NCI-H1694 (cell line): ENCODE measurements at regions not wholly inside any gene's neighbourhood (a gene's known extent, or its start where the extent isn't known, plus 50 kb on each side); places are given as distances from the start of the nearest gene placed in this dataset.

ENCODE experiments used
- DNase-seq: peaks from one replicate; lab custom pipeline; 2025; lab: John Stamatoyannopoulos, UW

DNA sequence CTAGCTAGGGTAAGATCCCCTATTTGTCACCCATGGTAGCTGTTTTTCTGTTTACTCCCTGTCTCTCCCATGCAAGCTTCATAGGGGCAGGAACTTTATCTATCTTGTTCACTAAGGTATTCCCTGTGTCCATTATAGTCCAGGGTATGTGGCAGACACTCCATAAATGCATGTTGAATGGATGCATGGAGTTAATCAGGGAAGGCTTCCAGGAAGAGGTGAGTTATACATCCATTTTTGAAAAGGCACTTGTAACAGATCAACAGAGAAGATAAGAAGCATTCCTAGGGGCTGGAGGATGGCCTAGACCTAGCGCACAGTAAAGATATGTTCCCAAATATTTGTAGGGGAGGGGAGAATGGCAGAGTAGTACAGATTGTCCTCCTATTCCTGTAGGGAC is 130.3 kb downstream of the BUD13 start:
- DNase-seq: no peak

DNA sequence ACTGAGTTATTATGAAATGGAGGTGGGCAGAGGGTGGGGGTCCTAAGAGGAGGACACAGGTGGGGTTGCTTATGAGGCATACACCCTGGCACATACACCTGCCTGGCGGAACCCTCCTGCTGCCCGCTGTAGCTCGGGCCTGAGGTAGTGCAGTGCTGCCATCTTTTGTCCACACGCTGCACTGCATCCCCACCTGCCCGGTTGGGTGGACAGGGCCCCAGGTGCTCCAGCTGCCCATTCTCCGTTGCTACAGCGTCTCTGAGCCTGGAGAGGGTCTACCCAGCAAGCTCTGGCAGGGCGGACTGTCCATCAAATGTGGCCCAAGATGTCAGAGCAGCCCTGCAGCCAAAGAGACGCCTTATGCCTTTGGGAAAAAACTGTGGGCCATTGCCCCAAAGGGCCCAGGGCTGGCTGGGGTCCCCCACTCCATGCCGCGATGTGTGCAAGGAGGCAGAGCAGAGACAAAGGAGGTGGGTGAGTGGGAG is 131.2 kb downstream of the BUD13 start:
- DNase-seq: no peak

DNA sequence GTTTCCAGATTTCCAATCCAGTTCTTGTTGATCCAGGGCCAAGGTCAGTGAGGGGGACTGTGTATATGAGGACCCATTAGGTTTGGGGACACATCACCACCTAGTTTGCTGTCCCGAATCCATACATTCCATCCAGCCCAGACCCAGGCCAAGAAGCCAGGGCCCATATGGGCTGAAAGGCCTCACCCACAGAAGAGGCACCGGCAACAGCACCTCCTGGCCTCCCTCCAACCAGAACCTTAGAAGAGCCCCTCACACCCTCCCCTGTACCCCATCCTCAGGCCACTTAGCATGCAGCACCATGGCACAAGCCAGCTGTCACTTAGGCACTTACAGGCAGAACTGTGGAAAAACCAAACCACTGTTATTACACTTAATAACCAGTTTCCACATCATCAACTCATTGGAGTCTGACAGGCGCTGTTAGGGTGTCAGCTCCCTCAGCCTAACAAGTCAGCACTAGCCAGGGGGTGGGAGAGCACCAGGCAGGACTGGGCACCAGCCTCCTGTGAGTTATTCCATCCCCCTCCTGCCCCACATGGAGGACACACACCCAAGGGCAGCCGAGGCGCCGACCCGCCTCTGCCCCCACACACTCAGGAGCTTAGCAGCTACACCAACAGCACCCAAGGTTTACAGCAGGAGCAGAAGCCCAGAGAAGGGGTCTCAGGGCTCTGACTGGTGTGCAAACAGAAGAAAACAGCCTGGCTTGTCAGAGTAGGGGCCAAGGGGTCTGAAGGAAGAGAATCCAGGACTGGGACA is 132.0 kb downstream of the BUD13 start:
- DNase-seq: no peak

DNA sequence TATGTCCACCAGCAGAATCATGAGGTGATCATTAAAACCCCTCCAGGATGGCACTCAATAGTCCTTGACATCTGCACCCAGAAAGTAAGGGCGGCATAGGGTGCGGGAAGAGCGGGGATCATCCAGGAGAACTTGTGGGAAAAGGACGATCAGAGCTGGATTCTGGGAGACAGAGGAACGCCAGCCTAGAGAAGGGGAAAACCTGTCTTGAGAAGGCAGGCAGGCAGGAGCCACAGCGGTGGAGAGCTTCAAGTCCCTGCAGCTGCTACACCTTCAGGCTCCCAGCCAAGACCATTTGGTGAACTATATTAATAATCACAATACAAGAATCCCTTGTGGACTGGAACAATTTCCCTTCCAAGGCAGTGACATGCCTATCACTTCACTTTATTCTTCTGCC is 134.3 kb downstream of the BUD13 start:
- no peak for DNase-seq

DNA sequence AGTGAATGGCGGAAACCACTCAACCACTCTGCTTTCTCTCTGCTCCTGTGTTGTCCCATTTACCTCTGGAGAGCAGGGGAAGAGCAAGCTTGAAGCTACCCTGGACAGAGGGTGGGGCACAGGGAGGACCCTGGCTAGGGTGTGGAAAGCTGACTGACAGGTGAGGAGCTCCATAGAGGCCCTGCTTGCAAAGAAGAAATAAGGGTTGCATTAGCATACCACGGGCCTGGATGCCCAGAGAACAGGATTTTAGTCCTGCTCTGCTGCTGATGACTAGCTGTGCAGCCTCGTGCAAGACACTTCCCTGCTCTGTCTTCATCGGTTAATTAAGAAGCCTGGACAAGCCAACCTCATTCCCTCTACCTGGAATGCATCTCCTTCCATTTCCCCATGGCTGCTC is 135.0 kb downstream of the BUD13 start:
- no peak for DNase-seq

DNA sequence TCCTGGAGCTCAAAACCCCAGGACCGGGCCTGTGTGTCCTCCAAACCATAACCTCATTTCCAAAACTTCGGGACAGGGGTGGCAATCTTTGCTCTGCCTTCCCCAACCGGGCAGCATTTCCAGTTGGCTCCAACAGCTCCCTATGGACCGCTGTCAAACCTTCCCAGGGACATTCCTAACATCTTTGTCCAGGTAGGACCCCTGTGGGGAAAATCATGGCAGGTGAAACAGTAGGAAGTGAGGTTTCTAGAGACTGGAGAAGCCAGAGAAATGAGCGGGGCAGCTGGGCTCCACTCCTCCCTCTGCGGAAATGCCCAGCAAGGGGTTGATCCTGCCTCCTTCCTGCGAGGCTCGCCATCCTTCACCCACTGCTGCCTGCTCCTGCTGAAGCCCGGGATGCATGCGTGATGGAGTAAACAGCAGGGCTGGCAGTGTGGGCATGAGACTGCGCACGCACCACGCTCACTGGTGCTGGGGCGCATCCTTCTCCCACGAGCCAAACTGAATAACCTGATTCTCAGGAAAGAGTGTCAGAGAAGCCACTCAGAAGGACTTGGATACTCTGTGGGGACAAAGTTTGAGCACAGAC is 136.4 kb downstream of the BUD13 start:
- DNase-seq: no peak

DNA sequence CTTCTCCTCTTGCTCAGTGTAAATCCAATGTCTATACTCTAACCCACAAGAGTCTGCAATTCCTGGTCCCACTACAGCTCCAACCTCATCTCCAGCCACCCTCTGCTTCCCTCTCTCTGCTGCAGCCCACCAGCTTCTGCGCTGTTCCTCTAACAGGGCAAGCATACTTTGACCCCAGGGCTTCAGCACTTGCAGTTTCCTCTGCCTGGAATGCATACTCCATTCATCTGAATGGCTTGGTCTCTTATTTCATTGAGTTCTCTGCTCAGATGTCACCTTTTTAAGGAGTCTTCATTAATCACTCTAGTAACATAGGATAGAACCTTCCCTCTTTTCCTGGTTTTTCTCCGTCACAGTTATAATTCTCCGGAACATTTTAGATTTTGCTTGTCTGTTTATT is 141.6 kb downstream of the BUD13 start:
- no peak for DNase-seq

DNA sequence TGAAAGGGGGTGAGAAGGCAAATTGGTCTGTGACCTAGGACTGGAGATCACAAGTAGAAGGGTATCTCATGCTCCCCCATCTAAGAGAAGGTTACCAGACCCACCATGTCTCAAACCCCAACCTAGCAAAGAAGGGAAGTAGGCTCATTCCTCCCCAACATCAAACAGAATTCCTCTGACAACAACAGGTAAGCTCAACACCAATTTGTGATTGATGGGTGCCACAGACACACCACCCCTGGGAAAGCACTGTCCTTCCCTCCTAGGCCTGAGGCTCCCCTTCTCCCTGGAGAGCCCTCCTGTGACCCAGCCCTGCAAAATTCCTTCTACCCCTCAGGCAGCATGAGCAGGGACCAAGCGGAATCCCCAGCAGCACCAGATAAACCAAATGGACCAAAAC is 154.3 kb downstream of the BUD13 start:
- no peak for DNase-seq

DNA sequence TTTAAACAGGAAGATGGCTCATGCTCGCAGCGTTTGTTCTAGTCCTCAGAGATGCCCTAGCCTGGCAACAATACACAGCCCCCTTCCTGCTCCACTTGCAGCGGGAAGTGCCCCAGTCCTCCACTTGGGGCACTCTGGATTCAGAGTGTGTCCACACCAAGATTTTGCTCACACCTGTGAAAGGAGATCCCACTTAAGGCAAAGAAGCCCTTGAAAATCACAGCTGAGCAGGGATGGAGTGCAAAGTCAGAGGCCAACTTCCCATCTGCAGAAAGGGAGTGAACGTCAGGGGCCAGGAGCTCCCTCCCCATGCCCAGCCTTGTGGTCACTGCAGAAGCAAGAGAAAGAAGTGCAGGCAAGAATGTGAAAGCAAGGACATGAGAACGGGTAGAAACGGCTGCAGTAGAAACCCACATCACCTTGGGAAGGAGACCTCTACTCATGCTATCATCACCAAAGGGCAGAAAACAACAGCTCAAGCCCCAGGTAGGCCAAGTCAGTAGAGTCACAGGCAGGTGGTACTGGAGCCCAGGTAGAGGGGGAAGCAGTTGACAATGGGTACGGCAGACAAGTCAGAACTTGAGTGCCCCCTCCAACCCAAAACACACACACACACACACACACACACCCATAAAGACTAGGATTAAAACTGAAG is 157.4 kb downstream of the BUD13 start:
- no peak for DNase-seq

DNA sequence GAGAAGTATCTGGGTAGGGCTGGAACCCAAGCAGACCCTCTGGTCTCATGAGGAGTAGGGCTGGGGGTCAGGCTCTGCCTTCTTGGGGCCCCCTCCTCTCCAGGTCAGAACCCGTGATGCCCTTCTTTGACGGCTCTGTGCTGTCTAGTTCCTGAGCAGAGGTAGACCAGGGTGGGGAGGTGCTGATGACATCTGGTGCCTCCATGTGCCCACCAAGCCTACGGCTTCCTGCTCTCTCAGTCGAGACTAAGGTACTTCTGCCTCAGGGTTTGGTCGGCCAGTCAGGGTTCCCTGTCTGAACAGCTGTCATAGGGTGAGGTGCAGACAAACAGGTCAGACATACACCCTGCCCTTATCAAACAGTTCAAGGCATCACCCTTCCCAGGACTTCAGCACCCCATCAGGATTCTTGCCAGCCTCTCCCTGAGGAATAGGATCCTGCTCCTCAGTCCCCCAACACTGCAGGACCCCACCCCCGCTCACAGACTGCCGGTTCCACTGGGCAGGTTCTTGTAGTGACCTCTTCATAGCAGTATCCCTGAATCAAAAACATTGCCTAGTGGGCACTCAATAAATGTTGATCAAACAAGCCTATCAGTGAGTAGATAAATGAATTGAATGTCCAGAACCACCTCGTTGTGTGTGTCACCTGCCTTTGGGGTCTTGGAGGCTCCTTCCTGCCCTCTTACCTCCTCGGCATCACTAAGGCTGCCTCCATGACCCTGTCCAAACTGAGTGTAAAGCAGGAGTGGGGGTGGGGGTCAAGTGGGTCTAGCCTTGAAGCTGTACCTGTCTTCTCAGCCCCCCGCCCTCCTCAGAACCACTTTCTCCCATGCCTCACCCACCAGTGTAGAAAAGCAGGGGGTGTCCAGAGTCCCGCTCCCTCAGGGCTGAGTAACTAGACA is 158.2 kb downstream of the BUD13 start:
- no peak for DNase-seq

DNA sequence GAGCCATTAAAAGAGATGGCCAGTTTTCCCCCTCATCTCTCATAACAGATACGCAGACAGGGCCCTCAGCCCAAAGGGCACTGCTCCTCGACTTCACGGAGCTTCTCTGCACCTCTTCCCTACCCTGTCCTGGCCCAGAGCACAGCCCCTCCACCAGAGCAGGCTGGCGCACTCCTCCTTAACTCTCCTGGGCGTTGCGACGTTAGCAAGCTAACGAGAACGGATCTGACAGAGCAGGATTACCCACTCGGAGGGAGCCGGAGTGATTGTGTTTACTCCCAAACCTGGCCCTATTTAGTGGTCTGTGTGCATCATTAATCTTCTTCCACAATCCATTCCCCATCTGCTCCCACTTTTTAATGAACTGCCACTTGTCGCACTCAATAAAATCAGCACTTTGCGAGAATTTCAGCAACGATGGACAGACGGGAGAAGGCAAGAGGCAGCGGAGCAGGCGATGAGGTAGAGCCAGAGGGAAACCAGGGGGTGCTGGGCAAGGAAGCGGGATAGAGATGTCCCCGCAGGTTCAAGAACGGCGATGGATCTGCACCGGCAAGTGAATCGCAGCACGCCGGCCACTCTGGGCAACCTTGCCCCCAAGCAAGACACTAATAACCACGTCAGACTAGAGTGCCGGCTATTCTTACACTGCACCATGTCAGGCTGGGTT is 159.4 kb downstream of the BUD13 start:
- peak; percentile 40 for DNase-seq

DNA sequence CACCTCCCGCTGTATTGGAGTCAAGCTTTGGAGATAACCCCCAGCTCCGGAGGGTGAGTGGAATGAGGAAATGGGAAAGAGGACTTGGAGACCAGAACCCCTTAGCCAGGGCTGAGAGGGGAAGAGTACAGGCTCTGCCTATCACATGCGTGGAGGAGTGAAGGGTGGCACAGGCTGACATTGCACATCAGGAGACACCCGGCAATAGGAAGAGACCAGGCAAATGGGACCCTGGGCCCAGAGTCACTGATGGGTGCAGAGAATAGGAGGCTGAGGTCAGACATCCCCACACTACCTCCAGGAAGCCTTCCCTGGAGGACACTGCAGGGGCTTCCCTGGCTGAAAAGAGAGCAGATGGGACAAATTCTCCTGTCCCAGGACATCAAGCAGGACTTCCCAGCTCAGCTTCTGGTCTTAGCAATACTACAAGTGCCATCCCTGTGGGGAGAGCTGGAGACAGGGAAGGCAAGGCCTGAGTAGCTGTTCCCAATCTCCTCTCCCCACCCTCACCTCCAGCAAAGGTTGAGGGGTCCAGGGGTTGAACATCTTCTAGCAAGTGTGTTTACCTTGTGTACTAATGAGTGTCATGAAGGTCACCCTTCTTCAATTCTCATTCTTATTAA is 160.7 kb downstream of the BUD13 start:
- no peak for DNase-seq

DNA sequence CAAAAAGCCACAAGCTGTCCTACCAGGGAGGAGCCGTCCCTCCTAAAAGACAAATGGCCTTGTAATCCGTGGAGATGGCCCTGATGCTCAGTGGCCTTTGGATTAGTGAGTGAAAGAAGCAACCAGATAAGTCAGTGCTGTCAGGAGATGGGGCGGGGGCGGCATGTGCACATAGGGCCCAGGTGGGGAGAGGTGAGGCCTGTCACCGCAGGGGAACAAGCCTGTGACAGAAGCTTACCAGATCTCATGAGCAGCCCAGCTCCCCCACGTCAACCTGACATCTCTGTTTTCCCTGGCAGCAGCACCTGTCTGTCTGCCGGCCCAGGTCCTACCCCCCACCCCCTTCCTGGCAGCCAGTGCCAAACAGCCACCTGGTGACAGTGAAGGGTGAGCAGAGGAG is 162.6 kb downstream of the BUD13 start:
- no peak for DNase-seq

DNA sequence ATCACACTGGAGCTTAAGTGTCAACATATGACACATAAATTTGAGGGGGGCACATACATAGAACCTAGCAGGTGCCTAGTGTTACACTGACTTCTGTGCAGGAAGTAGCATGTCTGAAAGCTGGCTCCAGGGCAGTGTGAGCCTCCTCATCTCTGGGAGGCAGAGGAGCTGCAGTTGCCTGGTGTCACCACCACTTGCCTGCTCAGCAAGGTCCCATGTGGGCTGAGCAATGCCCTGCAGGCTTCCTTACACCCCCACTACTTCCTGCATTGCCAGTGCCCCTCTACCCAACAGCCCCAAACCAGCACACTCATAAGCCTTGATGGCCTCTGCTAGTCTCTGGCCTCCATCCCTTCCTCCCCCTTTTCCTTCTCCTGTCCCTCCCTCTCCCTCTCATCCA is 165.8 kb downstream of the BUD13 start:
- DNase-seq: no peak

DNA sequence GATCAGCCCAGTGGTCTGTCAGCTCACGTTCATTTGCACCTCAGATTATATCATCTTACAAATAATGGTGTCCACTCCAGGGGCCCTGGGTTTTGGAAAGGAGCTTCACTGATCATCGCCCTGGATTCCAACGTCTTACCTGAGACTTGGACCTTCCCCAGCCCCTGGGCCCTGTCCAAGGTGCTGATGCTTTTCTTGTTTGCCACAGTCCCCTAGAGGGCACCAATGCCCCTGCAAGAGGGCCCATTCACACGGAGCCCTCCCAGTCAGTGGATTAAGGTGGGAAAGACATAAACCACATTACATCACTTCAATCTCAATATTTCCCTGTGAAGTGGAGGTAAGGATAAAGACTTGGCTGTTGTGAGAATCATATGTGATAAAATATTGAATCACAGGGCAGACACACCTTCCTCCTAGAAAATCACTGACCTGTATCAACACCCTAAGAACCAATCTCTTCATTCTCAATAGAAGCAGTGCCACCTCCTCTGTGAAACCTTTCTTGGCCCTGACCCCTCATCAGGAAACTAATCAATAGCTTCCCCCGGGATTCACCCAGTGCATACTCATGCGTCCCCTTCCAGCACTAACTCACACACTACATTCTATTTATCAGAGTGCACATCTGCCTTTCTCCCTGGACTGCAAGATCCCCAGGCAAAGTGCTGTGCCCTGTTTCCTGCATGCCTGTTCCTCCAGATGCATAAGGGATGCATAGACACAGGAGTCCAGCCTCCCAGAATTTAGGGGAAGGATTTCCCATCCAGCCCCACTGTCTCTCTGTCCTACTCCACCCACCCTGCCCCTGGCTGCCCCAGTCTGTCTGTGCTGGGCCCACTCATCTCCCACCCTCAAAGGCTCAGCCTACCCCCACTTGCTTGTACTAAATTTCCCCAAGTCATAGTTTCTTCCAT is 167.0 kb downstream of the BUD13 start:
- DNase-seq: no peak

DNA sequence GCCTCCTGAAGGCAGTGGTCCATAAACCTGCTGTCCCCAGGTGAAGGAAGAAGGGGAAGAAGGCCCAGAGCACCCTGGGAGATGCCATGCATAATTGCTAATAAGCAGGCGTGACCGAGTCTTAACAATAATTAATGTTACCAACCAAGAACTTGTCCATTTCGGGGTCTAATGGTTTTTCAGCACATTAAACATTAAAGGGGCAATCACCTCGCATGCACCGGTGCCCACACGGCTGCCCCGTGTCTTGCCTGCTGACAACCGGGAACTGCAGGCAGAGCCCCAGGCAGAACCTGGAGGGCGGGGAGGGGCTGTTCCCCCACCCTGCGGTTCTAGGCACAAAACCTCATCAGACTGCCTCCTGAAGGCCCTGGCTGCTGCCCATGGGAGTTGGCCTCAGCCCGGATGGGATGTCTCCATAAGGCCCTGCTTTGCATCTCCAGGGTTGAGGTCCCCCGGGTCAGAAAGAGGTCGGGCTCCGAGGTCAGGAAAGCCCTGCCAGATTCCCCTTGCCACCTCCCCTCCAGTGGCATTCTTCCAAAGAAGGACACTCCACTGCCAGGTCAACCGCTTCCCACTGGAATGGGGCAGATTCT is 169.0 kb downstream of the BUD13 start:
- no peak for DNase-seq

DNA sequence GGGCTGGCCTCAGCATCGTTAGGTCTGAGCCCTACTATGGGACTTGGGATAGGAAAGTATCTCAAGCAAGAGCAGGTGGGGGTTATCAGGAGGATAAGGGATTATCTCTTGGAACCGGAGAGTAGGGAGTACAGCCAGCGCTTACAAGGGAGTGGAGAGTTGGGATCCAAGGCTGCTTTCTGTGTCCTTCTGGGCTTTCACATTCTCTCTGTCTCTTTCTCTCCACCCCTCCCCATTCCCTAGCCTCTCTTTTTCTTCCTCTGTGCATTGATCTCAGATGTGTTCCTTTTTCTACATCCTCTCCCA is 170.2 kb downstream of the BUD13 start:
- no peak for DNase-seq

DNA sequence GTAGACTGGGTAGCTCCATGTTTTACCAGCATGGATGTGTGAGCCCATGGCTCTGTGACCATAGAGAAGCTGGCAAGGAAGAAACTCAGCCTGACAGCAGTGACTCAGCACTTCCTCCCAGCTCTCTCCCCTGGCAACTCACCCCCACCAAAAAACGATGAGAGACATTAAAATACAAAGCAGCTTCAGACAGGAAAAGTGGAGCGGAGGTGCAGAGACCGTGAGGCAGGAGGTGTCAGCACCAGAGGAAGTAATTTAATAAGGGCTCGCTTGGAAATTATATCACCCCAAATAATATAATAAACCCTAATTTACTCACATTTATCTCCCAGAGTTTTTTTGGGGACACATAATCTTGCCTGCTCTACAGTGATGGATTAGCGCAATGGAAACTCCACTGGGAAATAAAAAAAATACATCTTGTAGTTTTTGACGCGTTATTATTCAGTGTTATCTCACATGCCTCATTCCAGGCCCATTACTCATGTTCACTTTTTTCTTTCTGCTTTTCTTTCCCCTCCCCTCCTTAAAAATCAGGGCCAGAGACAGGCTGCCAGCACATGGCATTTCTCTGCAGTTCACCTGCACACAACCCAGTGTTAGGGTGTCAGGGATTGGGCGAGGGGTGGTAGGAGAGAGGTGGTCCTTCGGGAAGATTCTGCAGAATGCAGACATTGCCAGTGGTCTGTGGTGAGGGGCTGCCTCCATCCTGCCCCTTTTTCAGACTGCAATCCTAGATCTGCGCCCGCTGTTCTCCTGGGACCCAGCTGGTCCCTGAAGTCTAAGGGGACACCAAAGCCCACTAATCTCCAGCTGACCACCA is 170.8 kb downstream of the BUD13 start:
- no peak for DNase-seq

DNA sequence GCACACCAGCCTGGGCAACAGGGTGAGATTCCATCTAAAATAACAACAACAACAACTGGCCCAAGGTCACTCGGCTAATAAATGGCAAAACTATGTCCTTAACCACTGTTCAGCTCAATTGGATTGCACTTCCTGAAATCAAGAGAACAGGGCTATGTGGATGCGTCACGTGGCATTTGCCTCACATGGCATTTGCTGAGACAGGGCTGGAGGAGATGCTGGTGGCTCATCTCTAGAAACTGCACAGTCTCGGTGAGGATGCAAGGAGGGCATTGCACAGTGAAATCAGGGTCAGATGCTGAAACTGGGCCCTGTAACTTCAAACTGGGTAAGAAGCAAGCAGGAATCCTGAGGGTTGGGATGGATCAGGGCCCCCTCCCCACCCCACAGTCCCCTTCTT is 171.9 kb downstream of the BUD13 start:
- no peak for DNase-seq
